ENCODE measurements at regions not wholly inside any gene's neighbourhood (a gene's known extent, or its start where the extent isn't known, plus 50 kb on each side); places are given as distances from the start of the nearest gene placed in this dataset.
"Not testable (repeated sequence)": the region's sequence is repeated elsewhere in the genome, so short reads cannot be mapped to it uniquely, and the experiment has no call there.

DNA sequence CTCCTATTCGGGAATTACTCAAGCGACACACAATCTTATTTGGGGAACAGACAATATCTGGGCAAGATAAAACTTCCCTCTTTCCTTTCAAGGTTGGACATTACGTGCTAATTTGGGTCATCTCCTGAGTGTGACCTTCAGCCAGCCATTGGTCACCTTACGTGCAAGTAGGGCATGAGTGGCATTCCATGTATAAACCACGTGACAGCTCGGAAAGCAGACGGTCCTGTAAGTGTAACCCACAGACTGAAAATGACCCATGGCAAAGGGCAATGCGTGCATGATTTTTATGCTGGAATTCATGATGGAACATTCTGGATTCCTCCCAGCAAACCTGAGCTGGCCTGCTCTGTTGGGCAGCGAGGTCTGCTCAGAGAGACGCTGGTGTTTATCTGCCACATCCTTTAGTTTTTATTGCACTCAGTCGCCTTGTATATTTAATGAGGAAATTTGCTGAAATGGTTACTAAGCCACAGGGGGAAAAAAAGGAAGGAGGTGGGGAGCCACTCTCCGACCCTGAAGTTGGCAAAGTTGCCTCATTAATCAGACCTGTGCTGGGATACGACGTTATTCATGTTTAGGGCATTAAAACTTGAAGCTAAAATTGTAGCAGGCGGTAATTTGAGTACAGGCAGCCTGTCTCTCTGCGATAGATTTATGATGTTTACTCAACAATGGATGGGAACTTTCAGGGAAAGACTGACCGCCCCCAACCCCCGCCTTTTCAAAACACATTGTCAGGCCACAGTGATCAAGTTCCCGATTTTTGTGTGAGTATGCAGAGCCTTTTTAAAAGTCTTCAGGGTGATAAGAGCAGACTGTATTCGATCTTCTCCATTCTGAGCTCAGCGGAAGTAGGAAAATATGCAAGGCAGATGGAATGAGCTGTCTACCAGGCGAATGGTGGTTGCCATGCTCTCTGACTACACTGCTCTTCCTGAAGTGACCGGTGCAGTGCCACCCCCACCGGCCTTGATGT, 295.3 kb downstream of the BCL2L11 start:
- intact Hi-C loops (cut with micrococcal nuclease); H3K27ac ChIP-seq (ENCODE audit: insufficient read depth, low read depth, low read length); H3K27me3 ChIP-seq (ENCODE audit: control insufficient read depth in 2 of 2, insufficient read depth in 2 of 2, low read length in 2 of 2); H3K9me3 ChIP-seq (replicated peaks; ENCODE audit: control insufficient read depth, insufficient read depth, low read length); H2AFZ ChIP-seq (ENCODE audit: low read depth, low read length); BruUV-seq (replicated peaks); dilution Hi-C loops (cut with MboI; ENCODE audit: extremely low pct_ligation_motif_present, low sequenced_read_pairs); H3K4me1 ChIP-seq (ENCODE audit: control insufficient read depth, extremely low read depth, insufficient read depth, low read length); H4K20me1 ChIP-seq (replicated peaks; ENCODE audit: control insufficient read depth, extremely low read depth, insufficient read depth, low read length); POLR2A ChIA-PET; H3K9ac ChIP-seq (replicated peaks; ENCODE audit: extremely low read depth, insufficient read depth, low read length); CTCF ChIA-PET; H3K4me2 ChIP-seq (ENCODE audit: insufficient read depth, low read length); H3K4me3 ChIP-seq (replicated peaks in 1 of 3; ENCODE audit: insufficient read depth in 1 of 3, low read depth in 1 of 3, low read length in 3 of 3); H3K9me1 ChIP-seq (replicated peaks; ENCODE audit: control insufficient read depth, extremely low read depth, insufficient read depth, low read length); H3K36me3 ChIP-seq (ENCODE audit: control insufficient read depth in 2 of 2, extremely low read depth in 1 of 2, insufficient read depth in 2 of 2, low read length in 2 of 2): not testable (repeated sequence)
- FAIRE-seq (peak; percentile 56), DNase-seq (ENCODE audit: low read depth, low spot score) (peak; percentile 33)
- H3K79me2 ChIP-seq (ENCODE audit: control insufficient read depth, insufficient read depth, low read length) = peaks cover 13% of the 10 kb centered on the region

- H3K4me2 ChIP-seq (ENCODE audit: insufficient read depth, low read length); H3K9ac ChIP-seq (replicated peaks; ENCODE audit: extremely low read depth, insufficient read depth, low read length); H3K9me1 ChIP-seq (replicated peaks; ENCODE audit: control insufficient read depth, extremely low read depth, insufficient read depth, low read length); H2AFZ ChIP-seq (ENCODE audit: low read depth, low read length); H3K4me3 ChIP-seq (replicated peaks in 1 of 3; ENCODE audit: insufficient read depth in 1 of 3, low read depth in 1 of 3, low read length in 3 of 3); H3K4me1 ChIP-seq (ENCODE audit: control insufficient read depth, extremely low read depth, insufficient read depth, low read length); H3K27ac ChIP-seq (ENCODE audit: insufficient read depth, low read depth, low read length); intact Hi-C loops (cut with micrococcal nuclease); BruUV-seq (replicated peaks); DNase-seq (ENCODE audit: low read depth, low spot score); H3K27me3 ChIP-seq (ENCODE audit: control insufficient read depth in 2 of 2, insufficient read depth in 2 of 2, low read length in 2 of 2); CTCF ChIA-PET; dilution Hi-C loops (cut with MboI; ENCODE audit: extremely low pct_ligation_motif_present, low sequenced_read_pairs); H4K20me1 ChIP-seq (replicated peaks; ENCODE audit: control insufficient read depth, extremely low read depth, insufficient read depth, low read length); H3K36me3 ChIP-seq (ENCODE audit: control insufficient read depth in 2 of 2, extremely low read depth in 1 of 2, insufficient read depth in 2 of 2, low read length in 2 of 2); FAIRE-seq; H3K9me3 ChIP-seq (replicated peaks; ENCODE audit: control insufficient read depth, insufficient read depth, low read length); POLR2A ChIA-PET: not testable (repeated sequence)
- H3K79me2 ChIP-seq (ENCODE audit: control insufficient read depth, insufficient read depth, low read length) = peaks cover 13% of the 10 kb centered on the region
Observed at GRCh38 chr2:111417026-111417425, 296.3 kb downstream of the BCL2L11 start.

- CTCF ChIA-PET; H3K9ac ChIP-seq (replicated peaks; ENCODE audit: extremely low read depth, insufficient read depth, low read length); DNase-seq (ENCODE audit: low read depth, low spot score); H3K9me3 ChIP-seq (replicated peaks; ENCODE audit: control insufficient read depth, insufficient read depth, low read length); intact Hi-C loops (cut with micrococcal nuclease); H3K4me2 ChIP-seq (ENCODE audit: insufficient read depth, low read length); H3K27ac ChIP-seq (ENCODE audit: insufficient read depth, low read depth, low read length); H3K4me1 ChIP-seq (ENCODE audit: control insufficient read depth, extremely low read depth, insufficient read depth, low read length); H3K9me1 ChIP-seq (replicated peaks; ENCODE audit: control insufficient read depth, extremely low read depth, insufficient read depth, low read length); H3K4me3 ChIP-seq (replicated peaks in 1 of 3; ENCODE audit: insufficient read depth in 1 of 3, low read depth in 1 of 3, low read length in 3 of 3); H3K36me3 ChIP-seq (ENCODE audit: control insufficient read depth in 2 of 2, extremely low read depth in 1 of 2, insufficient read depth in 2 of 2, low read length in 2 of 2); H3K27me3 ChIP-seq (ENCODE audit: control insufficient read depth in 2 of 2, insufficient read depth in 2 of 2, low read length in 2 of 2); dilution Hi-C loops (cut with MboI; ENCODE audit: extremely low pct_ligation_motif_present, low sequenced_read_pairs); BruUV-seq (replicated peaks); POLR2A ChIA-PET; H2AFZ ChIP-seq (ENCODE audit: low read depth, low read length); H4K20me1 ChIP-seq (replicated peaks; ENCODE audit: control insufficient read depth, extremely low read depth, insufficient read depth, low read length): not testable (repeated sequence)
- peaks cover 19% of the 10 kb centered on the region for H3K79me2 ChIP-seq (ENCODE audit: control insufficient read depth, insufficient read depth, low read length)
- peak; percentile 8 for FAIRE-seq
Observed at GRCh38 chr2:111418091-111418875, 297.6 kb downstream of the BCL2L11 start.

DNA sequence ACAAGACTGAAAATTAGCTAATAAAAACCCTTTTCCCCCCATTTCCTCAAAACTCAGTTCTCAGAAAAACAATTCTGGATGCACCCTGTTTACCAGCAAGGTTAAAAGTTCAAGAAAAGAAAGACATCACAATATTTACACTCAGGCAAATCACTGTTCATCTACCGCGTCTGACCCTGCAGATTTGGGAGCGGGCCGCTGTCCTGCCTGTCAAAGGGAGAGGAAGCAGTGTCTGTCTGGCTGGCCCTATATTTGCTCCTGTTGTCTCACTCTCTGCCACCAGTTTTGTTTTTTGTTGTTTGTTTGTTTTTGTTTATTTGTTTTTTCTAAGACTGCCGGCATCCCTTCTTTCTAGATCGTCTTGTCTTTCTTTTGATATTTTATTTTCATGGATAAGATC, 299.4 kb downstream of the BCL2L11 start:
- FAIRE-seq; H3K4me3 ChIP-seq (replicated peaks in 1 of 3; ENCODE audit: insufficient read depth in 1 of 3, low read depth in 1 of 3, low read length in 3 of 3); intact Hi-C loops (cut with micrococcal nuclease); H3K4me1 ChIP-seq (ENCODE audit: control insufficient read depth, extremely low read depth, insufficient read depth, low read length); DNase-seq (ENCODE audit: low read depth, low spot score); H3K9ac ChIP-seq (replicated peaks; ENCODE audit: extremely low read depth, insufficient read depth, low read length); H2AFZ ChIP-seq (ENCODE audit: low read depth, low read length); CTCF ChIA-PET; H3K9me3 ChIP-seq (replicated peaks; ENCODE audit: control insufficient read depth, insufficient read depth, low read length); H3K9me1 ChIP-seq (replicated peaks; ENCODE audit: control insufficient read depth, extremely low read depth, insufficient read depth, low read length); POLR2A ChIA-PET; dilution Hi-C loops (cut with MboI; ENCODE audit: extremely low pct_ligation_motif_present, low sequenced_read_pairs); H3K4me2 ChIP-seq (ENCODE audit: insufficient read depth, low read length); H3K36me3 ChIP-seq (ENCODE audit: control insufficient read depth in 2 of 2, extremely low read depth in 1 of 2, insufficient read depth in 2 of 2, low read length in 2 of 2); H3K27ac ChIP-seq (ENCODE audit: insufficient read depth, low read depth, low read length); BruUV-seq (replicated peaks); H4K20me1 ChIP-seq (replicated peaks; ENCODE audit: control insufficient read depth, extremely low read depth, insufficient read depth, low read length); H3K27me3 ChIP-seq (ENCODE audit: control insufficient read depth in 2 of 2, insufficient read depth in 2 of 2, low read length in 2 of 2): not testable (repeated sequence)
- peaks cover 19% of the 10 kb centered on the region for H3K79me2 ChIP-seq (ENCODE audit: control insufficient read depth, insufficient read depth, low read length)
